ENCODE measurements at regions not wholly inside any gene's neighbourhood (a gene's known extent, or its start where the extent isn't known, plus 50 kb on each side); places are given as distances from the start of the nearest gene placed in this dataset.
"Not testable (repeated sequence)": the region's sequence is repeated elsewhere in the genome, so short reads cannot be mapped to it uniquely, and the experiment has no call there.

- not testable (repeated sequence) for DNase-seq
Observed at GRCh38 chr18:46229641-46230040, 125.5 kb downstream of the HAUS1 start.

- no peak for DNase-seq
Observed at GRCh38 chr18:46236156-46236555, 132.0 kb downstream of the HAUS1 start.

GRCh38 chr18:46237891-46238290 lies 133.7 kb downstream of the HAUS1 start:
- DNase-seq: no peak

GRCh38 chr18:46239549-46239948 lies 135.4 kb downstream of the HAUS1 start:
- no peak for DNase-seq

GRCh38 chr18:46239998-46240397 lies 135.8 kb downstream of the HAUS1 start:
- no peak for DNase-seq

DNA sequence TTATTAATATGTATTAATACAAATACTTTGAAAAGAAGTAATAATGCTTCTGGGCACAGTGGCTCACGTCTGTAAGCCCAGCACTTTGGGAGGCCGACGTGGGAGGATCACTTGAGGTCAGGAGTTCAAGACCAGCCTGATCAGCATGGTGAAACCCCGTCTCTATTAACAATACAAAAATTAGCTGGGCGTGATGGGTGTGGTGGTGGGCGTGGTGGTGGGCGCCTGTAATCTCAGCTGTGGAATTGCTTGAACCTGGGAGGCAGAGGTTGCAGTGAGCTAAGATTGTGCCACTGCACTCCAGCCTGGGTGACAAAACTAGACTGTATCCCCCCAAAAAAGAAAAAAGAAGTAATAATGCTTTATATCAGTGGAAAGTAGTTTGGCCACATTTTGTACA lies 137.2 kb downstream of the HAUS1 start:
- not testable (repeated sequence) for DNase-seq

DNA sequence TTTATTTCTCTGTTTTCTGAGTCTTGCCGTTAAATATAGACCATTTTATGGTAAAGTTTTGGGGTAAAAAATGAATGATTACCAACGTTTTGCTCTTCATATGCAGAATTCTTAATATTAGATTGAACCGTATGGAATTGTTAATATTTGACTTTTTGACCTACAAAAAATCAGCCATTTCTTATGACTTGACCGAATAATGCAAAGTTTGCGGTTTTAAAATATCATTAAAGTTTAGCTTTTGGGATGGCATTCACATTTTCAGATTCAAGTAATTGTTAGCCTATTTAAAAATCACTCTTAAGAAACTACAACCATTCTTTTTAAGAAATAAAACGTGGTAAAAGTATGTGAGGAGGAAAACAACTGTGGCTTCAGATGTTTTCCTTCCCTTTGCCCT lies 138.0 kb downstream of the HAUS1 start:
- DNase-seq: no peak

- DNase-seq: no peak
Observed at GRCh38 chr18:46243095-46243494, 138.9 kb downstream of the HAUS1 start.

DNA sequence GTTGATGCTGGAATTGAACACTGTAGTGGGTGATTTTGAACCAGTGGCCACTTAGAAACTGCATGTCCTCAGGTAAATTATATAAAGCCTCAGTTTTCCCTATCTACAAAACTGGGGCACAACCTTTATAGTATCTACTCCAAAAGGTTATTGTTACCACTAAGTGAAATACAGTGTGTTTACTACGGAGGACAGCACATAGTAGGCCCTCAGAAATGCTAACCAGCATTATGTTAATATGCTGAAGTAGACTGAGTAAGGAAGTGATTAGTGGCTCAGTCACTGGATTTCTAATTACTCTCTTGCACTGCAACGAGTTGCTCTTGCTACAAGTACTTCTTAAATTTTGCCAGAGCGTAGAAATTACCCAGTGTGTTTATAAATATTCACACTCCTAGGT lies 139.5 kb downstream of the HAUS1 start:
- no peak for DNase-seq

DNA sequence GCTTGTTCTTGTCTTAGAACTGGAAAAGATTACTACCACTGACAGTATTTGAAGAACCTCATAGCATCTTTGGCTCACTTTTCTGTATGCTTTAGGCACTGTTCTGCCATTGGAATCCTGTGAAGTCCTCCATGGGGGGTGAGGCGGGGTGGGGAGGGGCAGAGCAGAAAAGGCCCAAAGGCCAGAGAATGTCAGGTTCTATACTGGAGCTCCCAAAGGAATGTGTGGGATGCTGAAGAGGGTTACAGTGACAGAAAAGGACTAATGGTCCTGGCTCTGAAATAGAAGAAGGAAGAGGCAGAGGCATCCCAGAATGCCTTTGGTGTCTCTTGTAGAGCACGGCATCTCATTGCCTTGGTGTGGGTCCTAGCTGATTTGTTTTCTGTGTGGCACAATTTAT lies 141.9 kb downstream of the HAUS1 start:
- no peak for DNase-seq

DNA sequence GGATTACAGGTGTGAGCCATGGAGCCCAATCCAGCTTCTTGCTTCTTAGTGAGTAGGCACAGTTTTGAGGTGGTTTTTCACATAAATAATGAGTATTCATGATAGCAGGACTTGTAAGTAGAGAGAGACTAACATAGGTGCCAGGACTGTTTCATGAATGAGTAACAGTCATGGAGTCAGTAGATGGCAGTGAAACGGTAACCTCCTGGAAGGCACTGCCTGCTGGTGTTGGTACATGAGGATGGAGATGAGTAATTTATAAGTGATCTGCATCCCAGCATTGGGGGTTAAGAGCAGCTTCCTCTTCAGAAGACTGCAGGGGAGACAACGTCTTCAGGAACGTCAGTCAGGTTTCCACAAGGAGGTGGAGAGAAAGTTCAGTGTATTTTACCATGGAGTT lies 143.8 kb downstream of the HAUS1 start:
- no peak for DNase-seq

DNA sequence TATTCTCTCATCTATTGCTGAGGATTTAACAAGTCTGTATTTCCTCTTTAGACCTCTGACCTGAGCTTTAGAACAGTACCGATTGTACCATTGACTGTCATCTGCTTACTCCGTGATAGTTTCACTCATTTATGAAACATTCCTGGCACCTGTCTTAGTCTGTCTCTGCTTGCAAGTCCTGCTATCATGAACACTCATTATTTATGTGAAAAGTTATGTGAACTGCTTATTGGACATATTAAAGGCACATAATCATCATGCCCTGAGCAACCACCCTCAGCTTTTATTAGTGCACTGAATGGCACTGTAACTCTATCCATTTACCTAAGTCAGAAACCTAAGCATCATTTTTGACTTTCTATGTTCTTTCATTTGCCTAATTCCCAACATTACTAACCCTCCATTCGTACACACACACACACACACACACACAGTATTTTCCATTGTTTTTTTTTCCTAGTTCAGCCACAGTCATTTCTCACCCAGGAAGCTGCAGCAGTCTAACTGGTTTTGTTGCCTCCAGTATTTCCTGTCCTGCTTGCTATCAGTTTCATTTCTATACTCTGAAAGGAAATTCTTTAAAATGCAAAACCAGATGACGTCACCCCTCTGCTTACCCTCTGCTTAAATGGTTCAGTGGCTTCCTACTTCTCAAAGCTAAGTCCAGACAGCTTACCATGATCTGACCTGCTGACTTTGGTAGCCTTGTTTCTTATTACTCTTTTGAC lies 146.1 kb downstream of the HAUS1 start:
- DNase-seq: peak; percentile 46

GRCh38 chr18:46250812-46251173 lies 146.6 kb downstream of the HAUS1 start:
- no peak for DNase-seq

GRCh38 chr18:46252759-46253158 lies 148.6 kb downstream of the HAUS1 start:
- DNase-seq: no peak

GRCh38 chr18:46253498-46253897 lies 149.3 kb downstream of the HAUS1 start:
- no peak for DNase-seq

DNA sequence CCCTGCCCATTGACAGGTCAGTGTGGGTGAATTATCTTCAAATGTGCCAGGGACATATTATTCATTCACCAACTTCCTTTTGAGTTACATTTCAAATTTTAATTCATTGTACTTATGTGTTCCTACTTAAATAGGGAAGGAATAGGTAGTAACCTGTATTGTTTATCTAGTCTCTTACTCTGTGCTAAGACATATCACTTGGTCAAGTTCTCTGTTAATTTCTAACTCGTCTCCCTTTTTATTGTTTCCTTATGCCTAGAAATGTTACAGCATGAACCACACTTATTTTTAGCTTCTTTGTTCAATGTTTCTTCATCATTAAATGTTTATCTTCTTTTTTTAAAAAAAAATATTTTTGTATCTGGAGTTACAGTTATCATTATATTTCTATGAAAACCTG lies 151.9 kb downstream of the HAUS1 start:
- no peak for DNase-seq

DNA sequence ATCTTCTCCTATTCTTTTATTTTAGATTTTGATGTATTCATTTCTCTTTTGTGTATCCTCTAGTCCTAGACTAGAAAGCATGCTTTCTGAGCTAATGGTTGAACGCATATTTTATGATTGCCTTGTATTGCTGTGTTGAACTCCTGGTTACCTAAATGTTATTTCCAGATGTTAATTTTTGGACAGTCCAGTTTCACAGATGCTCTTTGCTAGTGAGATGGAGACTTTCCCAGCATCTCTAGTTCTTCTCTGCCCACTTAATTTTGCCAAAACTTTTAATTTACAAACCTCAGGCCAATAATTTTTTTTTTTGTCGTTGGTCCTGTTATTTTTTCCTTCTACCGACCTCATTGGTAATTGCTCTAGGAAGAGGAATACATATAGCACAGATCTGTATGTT lies 153.2 kb downstream of the HAUS1 start:
- no peak for DNase-seq

DNA sequence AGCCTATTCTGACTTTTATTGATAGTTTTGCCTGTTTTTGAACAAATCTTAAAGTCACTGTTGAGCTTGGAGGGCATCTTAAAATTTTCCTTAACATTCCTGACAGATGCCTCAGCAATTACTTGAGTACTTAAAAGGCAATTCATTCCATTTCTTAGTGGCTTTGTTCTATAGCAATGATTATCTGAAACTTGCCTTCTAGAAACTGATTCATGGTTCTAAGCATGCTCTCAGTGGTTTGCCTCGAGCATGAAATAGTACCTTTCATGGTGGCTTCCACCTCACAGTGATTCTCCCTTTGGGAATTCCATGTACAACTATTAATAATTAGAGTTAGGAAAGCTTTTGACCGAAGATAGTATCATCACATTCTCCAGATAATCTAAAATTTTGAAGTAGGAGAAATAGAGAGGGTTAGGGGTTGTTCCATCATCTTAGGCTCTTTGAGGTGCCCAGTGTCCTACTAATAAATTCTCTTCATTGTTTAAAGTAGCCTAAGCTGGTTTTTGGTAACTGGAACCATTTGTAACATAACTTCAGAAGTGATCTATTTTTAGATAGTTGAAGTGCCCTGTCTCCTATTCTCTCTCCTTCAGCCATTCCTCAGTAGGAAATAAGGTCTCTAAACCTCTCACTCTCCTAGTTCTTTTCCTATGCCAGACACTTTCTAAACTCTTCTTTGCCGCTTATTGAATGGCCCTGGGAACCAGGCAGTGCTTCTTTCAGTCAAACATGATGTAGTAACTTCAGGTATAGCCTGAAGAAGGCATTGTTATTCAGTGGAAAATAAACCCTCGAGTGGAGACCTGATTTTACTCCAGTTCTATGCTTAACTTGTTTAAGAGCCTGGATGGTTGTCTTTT lies 156.1 kb downstream of the HAUS1 start:
- DNase-seq: no peak

- no peak for DNase-seq
Observed at GRCh38 chr18:46260879-46261143, 156.6 kb downstream of the HAUS1 start.

DNA sequence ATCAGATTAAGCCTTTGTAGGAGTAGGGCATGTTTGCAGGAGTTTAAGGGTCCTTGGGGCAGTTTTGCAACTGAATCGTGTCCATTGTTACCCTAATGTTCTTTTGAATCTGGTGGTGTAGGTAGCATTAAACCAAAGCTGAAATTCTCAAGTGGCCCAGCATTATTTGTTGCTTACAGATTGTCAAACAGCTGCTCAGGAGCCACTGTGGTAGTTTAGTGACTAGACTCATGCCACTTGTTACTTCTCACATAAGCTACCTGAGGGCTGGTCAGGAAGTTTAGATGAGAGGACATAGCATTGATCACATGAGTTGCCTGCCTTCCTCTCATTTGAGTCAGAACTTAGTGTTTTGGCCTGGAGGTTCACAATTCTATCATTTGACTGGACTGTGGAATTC lies 157.6 kb downstream of the HAUS1 start:
- DNase-seq: no peak

- DNase-seq: no peak
Observed at GRCh38 chr18:46262856-46263255, 158.7 kb downstream of the HAUS1 start.

- DNase-seq: no peak
Observed at GRCh38 chr18:46264255-46264654, 160.1 kb downstream of the HAUS1 start.

GRCh38 chr18:46265196-46266156 lies 161.3 kb downstream of the HAUS1 start:
- no peak for DNase-seq

GRCh38 chr18:46266473-46266872 lies 162.3 kb downstream of the HAUS1 start:
- no peak for DNase-seq

All from stimulated activated CD4-positive, alpha-beta T cell treated with anti-CD3 and anti-CD28 coated beads, Interleukin-1b, Interleukin-23, amount 100 ng/mL, for 48 hours (primary cell).